Fibroblast of peridontal ligament (primary cell): ENCODE measurements at regions not wholly inside any gene's neighbourhood (a gene's known extent, or its start where the extent isn't known, plus 50 kb on each side); places are given as distances from the start of the nearest gene placed in this dataset.

Experiments
- DNase-seq: peaks from one replicate; pipeline ENCODE4 v3.0.0-alpha.2; 2010; ENCODE audit errors: extremely low read depth

DNA sequence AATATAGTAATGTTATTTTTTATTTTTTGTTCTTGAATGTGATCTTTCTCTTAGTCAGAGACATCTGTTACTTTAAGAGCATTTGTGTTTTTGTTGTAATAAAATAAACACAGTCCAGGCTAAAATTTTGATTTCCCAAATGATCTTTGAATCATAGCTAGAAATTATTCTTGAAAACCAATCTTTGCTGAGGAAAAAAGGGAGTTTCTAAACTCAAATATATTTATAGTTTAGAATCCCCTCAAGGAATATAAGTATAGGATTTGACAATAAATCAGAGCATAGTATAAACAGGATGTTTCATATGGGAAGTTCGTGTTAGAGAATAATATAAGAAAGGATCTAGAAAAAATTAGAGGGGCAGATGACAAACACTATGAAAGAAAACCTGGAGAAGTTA, 118.8 kb upstream of the ADAMTS19 start:
- DNase-seq = no peak

DNA sequence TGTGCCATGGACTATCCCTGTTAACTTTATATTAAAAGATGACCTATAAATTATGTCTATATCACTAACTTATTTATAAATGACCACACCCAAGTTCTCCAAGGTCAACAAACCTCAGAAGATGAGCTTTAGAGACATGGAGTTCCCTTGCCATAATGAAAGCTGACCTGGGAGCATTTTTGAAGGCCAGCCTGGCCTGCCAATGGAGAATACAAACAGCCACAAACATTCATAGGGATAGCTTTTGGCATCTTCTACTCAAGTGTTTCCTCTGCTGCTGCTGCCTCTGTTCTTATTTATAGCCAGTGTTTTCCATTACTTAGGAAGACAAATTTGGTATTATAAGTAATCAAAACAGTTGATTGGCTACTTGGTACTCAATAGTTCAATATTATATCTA, 117.3 kb upstream of the ADAMTS19 start:
- DNase-seq = no peak

DNA sequence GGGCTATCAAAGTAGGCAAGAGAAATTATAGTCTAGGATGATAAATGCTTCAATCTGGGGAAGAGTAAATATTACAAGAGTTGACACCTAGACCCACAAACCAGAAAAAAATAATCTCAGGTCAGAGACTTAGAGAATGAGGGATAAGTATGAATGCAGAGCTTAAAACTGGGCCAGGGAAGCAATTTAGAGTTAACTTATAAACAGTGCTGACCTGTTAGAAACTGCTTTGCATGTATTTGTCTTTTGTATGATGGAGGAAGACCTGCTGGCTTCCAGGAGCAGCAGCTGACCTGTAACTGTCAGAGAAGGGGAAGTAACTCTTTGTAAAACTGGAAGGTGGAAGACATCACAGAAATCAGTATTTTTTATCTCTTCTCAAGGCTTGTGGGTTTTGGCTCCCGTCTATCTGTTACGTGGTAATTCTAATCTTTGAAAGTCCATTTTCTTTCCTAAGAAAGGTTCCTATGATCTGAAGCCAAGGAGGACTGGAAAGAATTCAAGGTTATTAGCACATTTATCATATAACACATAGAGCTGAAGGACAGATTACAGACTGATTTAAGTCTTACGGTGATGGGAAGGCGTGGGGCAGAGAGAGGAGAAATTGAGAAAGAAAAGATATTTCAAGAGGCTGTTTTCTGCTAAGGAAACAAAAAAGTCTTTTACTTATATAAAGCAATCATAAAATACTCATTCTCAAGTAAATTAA, 114.7 kb upstream of the ADAMTS19 start:
- DNase-seq = no peak

DNA sequence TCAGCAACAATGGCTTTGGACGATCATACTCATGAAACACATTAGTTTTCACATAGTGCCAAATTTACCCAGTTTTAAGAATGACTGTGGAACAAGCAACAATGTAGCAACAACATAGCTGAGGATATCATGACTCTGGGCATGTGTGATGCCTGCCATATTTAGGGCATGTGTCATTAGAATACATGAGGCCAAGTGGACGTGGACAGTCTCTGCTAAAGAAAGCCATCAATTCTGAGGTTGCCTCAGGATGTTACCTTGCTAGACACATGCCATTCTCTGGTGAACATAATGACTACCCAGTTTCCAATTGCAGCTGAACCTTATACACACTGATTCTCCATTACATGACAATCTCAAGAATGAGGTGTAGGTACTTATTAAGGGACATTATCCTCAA, 103.3 kb upstream of the ADAMTS19 start:
- DNase-seq = no peak

DNA sequence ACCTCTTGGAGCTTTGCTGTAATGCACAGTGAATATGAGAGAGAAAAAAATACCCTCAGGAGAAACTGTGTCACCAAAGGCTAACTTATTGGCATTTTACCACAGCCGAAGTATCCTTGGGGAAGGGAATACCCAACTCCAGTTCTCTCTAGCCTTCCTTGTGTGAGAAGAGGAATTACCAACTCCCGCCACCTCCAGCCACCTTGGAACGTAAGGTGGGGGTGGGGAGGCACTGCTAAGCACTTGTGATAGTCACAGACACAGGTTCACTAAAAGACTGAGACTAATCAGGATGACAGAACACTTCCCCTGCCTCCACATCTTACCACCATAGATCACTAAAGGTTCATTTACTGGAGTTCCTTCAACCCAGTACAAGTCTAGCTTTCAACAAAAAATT, 102.0 kb upstream of the ADAMTS19 start:
- DNase-seq = no peak

DNA sequence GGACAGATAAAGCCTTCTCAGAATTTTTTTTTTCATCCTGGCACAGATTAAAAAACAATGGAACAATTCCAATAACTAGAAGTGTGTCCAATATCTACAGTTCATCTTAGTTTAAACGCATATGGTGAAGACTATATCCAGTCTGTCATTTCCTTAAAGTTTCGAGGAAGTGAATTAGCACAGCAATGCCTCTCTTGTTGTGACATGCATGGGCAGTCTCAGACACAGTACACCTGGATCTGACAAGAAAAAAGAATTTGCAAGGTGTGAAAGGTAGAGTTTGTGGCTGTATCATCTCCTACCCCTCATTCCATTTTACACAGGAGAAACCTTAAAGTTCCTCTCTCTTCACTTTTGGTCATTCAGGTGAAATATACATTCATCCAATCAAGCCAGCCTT, 100.6 kb upstream of the ADAMTS19 start:
- DNase-seq = no peak

DNA sequence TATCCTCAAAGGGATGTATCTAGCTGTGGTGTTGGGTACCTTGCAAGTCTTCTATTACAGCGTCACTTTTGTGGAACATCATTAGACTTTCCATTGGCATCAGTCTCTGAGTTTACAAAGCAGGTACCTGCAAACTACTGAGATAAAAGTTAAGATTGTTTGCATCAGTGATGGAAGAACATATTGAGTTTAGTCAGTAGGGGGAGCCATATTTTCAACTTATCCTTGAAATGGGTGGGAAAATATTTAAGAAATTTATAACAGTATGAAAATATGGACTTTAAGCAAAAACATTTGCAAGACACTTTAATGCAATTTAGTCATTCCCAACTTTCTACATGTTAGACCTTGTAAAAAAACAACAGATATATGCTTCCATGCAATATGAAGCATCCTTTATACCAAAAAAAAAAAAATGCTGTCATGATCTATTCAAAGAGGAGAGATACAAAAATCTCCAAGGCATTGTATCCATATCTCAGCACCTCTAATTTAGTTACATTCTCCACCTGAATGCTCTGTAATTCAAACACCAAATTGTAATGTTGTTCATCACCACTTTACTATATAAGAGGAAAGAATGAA, 98.6 kb upstream of the ADAMTS19 start:
- DNase-seq = peak; percentile 59

DNA sequence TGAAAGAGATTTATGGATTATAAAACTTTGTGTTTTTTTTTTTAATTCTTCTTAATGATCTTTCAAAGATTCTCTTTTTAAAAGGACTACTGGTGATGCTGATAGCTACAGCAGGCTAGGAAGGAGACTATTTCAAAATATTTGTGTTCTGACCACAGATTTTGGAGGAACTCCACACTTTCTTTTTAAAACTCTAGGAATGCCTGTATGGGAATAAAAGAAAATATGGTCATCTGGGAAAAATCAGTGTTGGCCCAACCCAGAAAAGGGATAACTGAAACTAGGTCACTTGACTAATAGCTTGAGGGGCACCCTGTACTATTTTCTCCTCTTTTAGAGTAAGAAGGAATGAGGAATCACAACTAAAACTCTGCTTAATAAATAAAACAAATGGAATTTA, 97.6 kb upstream of the ADAMTS19 start:
- DNase-seq = peak; percentile 47

DNA sequence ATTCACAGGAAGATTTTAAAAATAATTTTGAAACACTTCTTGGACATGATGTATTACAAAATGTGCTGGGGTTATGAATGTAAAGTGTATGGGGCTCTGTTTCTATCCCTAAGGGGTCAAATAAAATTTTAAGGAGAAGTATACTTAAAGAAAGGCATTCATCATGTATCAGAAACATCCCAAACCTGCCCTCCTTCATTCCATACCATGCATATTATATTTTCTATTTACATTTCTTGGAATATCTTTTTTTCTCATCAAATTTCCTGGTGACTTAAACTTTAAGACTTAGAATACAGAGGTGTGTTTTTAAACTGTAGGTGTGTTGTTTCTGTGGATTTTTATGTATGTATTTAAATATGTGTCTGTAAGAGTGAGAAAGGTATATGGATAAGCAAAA, 96.1 kb upstream of the ADAMTS19 start:
- no peak for DNase-seq

DNA sequence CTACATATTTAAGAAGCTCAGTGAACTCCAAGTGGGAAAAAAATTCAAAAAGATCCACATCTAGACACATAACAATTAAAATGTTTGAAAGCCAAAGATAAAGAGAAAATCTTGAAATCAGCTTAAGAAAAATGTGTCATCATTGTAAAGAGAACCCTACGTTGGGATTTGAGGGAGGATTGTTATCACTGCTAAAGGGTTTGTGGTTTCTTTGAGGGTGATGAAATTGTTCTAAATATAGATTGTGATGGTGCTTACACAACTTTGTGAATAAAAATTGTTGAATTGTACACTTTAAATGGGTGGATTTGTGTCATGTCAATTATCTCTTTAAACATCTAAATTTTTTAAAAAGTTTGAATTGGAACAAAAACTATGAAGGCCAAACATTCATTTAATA, 92.2 kb upstream of the ADAMTS19 start:
- peak; percentile 74 for DNase-seq

DNA sequence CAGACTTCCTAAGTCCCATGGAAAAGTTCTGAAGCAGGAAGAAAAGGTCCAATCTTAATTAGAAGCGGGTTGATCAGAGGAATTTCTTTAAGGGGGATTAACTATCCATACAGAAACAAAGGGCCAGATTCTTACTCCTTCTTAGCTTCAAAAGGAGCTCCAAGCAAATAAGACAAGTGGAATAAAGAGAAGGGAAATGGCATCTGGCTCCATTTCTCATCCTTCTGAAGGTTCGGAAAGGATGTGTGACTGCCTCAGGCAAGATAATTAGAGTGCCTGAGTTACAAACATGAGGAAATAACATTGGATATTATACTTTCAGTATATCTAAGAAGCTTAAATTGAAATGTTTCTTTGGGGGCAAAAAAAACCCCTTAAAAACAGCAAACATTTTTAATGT, 88.1 kb upstream of the ADAMTS19 start:
- DNase-seq = no peak

DNA sequence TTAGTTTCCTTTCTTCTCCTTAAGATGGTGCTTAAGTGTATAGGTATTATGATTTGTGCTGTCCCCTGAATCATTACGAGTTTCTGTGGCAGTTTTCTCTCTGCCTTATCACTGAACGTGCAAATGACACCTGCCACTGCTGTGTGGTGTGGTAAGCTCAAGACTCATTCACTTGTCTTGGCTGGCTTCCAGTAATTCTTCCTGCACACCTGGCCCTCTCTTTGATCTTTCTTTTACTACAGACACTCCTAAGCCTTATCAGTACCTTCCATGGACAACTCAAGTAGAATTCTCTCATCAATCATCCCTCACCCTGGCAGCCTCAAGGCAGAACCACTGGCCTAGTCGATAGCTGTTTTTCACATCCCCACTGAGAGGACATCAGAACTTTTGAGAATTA, 82.6 kb upstream of the ADAMTS19 start:
- DNase-seq = no peak

DNA sequence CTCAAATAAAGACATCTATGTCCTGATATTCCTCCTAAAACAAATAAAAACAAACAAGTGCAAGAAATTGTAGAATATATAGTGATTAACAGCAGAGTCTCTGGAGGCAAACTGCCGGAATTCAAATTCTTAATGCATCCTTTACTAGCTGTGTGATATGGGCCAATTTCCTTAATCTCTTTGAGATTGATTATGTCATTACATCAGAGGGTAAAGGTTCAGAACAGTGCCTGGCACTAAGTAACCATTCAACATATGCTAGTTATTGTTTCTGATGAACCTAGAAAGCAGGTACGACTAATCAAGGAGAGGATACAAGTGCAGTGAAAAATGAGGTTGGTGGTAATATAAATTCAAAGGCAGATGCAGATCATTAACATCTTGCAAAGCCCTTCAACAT, 81.1 kb upstream of the ADAMTS19 start:
- no peak for DNase-seq

DNA sequence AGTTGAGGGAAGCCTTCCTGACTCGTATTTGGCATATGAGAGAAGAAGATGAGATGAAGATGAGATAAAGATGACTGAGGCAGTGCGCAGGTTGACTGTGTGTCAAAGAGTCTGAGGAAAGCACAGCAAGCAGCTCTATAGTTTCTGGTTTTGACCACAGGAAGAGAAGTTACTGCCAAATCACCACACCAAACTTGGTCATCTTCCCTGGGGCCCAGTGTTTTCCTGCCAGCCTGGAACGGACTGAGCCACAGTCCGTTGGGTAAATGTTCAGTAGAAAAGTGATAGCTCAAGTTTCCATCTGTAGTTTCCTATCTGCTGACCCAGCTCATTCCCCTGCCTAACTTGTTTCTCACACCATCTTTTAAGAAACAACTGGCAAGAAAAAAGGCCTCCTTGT, 80.7 kb upstream of the ADAMTS19 start:
- DNase-seq = peak; percentile 67

DNA sequence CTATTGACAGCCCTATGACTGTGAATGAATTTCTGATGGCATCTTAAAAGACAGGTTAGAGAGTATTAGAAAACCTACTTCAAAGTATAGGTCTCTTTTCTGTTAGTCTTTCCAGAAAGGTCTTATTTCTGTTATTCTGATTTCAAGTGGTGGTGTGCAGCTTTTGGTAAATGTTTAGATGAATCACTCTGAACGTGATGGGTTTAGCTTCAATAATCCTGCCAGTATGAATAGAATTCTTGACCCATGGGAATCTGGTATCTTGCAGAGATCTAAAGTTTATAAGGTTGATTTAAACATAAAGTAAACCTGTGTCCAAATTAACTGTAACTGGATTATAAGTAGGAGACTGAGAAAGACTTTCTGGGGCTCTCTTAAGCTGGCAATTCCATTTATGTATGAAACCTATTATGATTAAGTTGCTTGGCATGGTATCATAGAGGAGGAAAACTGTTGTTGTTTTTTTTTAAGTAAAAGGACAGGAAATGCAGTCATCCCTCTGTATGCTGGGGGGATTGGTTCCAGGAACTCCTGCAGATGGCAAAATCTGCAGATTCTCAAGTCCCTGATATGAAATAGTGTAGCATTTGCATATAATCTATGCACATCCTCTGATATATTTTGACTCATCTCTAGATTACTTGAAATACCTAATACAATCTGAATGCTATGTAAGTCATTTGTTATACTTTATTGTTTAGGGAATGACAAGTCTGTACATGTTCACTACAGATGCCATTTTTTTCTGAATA, 77.0 kb upstream of the ADAMTS19 start:
- DNase-seq = peak; percentile 77

DNA sequence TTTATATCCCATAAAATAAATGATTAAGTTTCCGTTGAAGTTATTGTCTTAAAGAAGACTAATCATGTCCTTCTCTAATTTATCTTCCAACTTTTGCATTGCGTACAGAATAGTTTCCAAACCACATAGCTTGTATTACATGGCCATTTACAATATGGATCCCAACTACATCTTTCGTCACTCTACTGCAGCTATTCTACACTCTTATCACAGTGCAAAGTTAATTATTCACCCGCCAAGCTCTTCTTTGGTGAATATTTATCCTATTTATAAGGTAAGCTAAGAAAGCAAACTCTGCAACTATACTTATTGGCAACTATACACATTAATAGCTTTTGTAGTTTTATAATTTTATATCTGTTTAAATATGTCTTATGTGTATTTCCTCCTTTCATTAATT, 75.9 kb upstream of the ADAMTS19 start:
- DNase-seq = no peak

DNA sequence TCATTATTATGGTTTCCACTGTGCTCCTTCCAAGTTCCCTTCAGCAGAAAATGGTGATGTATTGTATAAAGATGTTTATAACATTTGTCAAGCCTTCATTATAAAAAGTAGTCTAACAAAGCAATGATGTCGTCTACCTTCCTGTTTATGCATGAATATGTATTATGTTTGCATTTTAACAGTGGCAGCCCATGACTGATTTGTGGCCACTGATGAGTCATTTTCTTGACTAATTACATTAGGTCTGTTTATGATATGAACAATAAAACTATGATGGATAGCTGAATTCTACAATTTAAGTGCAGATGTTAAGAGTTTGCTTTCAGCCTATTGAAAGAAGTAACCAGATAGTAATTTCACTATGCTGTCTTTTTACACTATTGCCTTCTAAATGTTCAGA, 75.4 kb upstream of the ADAMTS19 start:
- peak; percentile 35 for DNase-seq

DNA sequence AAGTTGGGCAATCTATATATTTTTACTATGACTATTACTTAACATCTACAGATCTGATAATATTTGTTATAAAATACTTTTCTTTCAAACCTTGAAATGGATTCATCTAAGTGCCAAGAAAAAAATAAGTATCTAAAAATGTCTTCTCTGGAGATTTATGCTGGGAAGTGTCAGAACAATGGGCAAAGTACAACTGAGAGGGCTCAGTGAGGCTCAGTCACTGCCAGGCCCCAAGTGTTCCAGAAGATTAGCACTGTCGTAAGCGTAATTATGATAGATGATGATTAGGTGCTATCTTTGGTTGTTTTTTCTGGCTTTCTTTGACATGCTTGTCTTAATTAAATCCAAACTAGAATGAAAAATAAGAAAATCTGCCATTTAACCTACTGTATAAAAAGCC, 72.2 kb upstream of the ADAMTS19 start:
- no peak for DNase-seq

DNA sequence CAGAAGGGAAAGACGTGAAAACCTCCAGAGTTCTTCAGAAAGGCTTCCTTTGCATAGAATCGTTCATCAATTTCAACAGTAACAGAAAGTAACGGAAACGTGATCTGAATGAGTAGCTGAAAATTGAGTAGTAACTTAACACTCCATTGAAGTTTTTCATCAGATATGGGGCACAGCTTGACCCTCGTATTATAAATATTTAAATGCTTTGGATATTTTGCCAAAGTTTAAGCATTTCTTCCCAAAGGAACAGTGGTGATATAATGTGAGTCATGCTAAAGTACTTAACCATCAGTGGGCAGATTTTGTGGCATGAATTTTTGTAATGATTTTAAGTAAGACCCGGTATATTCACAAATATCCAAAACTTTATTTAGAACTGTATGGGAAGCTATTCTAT, 67.4 kb upstream of the ADAMTS19 start:
- peak; percentile 39 for DNase-seq

DNA sequence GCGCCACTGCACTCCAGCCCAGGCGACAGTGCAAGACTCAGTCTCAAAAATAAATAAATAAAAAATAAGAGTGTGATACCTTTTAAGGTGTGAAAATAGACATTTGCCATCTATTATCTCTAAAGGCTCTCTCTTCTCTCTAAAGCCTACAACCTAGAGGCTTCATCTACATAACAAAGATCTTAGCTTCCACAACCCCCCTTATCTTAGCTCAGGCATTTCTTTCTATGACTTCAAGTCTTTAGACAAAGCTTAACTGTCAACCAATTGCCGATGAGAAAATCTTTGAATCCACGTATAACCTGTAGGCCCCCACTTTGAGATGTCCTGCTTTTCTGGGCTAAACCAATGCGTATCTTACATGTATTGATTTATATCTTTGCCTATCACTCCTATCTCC, 64.9 kb upstream of the ADAMTS19 start:
- no peak for DNase-seq

DNA sequence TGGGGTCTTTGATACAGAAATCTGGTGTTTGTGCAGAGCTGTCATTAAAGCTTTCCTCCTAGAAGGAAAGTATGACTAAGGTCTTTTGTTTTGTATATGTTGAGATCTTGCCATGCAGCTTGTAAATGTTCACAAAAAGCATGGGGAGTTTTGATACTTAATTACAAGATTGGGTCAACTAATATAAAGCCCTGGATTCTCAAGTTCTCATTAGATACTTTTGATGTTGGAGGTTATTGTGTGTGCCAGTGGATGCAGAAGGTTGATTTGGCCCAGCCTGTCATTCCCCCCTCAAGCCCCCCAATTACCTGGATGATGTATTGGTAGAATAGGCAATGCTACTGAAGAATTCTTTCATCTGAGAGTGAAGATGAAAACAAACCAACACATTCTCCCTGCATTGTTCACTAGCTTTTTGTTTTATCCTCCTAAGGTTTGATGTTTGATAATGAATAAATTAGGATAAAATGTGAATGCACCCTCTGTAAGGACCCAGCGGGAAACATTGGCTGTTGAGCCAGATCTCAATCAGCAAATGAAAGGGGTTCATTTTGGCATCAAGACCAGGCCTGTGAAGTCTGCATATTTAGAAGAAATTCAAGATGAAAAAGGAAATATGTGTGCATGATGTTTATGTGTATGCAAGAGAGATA, 61.9 kb upstream of the ADAMTS19 start:
- DNase-seq = no peak

DNA sequence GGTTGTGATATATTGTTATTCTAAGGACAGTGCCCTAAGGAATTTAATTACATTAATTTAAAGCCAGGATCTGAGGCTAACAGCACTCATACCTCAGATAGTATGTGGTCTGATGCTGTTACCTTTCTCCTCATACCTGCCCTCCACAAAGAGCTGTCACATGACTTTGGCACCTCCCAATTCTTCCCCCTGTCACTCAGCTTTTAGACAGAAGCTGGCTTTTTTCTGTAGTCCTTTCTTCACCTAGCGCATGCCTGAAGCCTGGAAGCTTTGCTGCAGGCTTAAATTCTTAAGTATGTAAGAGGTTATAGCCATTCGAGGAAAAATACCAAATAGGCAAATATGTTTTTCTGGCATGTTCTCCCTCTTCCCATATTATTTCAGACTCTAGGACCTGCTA, 61.0 kb upstream of the ADAMTS19 start:
- no peak for DNase-seq
